GM18526 (cell line): ENCODE measurements at regions not wholly inside any gene's neighbourhood (a gene's known extent, or its start where the extent isn't known, plus 50 kb on each side); places are given as distances from the start of the nearest gene placed in this dataset.

Experiments used
- POLR2A ChIP-seq: IDR thresholded peaks from 3 replicates; pipeline ENCODE4 v1.6.1; 2011; ENCODE audit not compliant: insufficient read length; ENCODE audit errors: extremely low read depth

- TF ChIP-seq POLR2A, result no peak
These were observed 85.6 kb upstream of the TNRC6C start for GRCh38 chr17:77872714-77873499.

DNA sequence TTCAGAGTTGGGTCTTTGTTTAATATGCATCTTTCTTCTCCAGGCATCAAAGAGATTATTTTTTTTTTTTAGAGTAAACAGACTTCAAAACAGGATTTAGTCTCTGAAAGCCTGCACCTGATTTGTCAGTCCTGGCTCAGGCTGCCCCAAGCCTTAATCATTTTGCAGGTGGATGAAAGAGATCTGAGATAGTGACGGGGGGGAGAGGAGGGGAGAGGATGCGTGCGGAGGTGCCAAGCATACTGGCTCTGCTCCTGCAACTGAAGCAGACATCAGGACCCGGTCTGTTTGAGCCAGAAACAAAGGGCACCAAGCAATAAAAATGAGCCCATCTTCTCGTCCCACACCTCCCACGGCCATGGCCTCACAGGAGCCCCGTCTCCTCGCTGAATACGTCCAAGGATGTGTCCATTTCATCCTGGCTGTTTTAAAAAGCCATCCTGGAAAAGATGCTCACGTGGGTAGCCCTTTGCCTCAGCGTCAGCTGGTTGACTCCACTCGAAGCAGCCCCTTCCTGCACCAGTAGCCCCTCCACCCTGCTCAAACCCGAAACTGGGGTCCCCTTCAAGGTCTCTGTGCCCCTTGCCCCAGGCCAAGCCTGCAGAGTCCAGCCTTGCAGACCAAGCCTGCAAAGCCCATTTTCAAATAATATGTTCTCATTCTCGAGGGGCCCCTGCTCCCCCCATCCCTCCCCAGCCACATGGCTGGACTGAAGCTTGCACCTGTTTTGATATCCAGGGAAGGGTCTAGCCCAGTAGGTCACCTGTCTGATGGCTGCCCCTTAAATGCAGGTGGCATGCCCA lies 84.8 kb upstream of the TNRC6C start:
- TF ChIP-seq POLR2A, result no peak

DNA sequence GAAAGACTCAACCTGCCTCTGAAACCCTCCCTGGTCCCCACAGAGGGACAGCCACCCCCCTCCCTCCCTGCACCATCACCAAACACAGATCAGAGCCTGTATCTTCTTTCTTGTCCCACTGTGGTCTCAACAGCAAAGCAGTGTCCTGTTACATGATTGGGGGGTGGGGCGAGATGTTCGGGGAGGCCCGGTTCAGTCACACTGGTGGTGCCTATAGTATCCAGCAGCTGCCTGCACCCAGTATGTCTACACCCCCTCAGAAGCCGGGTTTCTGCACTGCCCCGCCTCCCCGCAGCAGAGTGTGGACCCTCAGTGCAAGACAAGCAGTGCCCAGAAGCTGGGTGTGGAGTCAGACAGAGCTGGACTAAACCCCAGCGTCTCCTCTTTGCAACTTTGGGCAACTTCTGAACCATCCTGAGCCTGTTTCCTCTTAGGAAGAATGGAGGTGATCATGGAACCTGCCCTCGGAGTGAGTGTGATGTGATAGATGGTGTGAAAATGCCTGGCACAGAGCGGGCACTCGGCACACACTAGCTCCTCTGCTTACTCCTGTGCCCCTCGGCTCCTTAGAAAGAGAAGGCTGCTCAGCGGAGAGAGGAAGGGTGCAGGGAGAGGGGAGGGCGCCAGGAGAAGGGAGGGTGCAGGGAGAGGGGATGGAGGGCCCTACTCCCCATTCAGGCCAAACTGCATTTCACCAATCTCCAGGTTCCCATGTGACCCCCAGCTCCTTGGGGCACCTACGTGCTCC lies 84.0 kb upstream of the TNRC6C start:
- TF ChIP-seq POLR2A, result no peak

- no peak for TF ChIP-seq POLR2A
These were observed 83.3 kb upstream of the TNRC6C start for GRCh38 chr17:77875051-77875780.

DNA sequence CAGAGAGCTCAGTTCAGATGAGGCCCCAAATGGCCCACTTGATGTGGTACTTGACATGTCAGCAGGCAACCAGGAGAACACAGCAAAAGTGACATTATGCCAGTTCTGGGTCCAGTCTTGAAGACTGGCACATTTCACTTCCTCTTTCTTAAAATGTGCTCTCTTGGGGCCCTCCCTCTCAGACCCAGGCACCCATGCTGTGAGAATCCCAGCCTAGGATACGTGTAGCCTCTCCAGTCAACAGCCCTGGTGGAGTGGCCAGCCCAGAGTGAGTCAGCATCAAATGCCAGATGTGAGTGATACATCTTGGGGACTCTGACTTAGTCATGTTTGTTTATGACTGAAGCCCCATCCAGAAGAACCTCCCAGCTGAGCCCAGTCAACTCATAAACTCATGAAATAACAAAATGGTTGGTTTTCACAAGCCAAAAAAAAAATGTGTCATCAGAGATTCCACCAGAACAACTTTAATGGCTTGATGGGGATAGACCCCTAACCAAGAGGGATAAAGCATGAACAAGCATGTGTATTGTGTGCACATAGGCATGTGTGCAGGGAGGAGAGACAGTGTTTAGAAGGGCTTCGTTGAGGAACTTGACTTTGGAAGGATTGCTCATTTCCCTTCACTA lies 82.5 kb upstream of the TNRC6C start:
- no peak for TF ChIP-seq POLR2A

DNA sequence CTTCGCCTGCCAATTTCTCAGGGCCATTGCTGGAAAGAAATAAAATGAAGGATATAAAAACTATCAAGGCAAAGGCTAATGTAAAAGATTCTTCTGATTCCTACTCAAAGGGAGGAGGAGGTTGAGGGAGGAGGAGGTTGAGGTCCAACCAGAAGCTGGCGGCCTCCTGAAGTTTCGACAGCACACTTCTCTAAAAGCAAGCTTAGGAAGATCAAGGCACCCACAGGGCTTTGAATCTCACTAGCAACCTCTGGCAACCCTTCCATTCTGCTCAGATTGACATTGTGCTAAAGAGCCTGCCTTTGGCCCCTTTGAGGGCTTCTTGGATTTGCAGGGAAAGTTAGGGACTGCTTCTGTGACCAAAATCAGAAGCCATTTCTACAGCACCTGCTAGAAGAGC lies 81.5 kb upstream of the TNRC6C start:
- TF ChIP-seq POLR2A, result no peak

GRCh38 chr17:77877646-77878355 lies 80.7 kb upstream of the TNRC6C start:
- no peak for TF ChIP-seq POLR2A

DNA sequence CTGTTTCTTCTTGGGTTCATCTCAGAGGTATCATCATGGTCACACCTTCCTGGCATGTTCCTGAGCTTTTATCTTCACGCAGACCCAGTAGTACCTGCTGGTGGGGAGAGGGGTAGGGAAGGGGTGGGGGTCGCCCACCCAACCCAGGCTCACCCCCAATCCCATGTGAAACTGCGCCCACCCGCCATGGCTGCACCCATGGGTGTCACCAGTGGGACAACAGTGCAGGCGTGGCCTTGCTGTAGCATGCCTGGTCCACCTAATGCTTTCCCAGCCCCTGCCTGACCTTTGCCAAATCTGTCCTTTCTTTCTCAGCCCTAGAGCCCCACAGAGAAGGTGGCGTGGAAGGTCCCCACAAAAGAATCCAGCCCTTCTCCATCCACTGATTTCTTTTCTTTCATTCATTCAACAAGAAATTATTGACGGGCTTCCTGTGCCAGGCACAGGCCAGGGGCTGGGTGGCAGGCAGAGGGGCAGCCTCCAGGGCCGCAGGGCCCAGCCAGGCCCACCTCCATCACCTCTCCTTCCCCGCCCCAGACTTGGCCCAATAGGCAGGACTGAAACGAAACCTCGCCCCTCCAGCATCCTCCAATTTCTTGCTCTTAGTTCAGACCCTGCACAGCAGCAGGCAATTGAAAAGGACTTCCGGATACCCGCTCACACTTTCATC lies 79.1 kb upstream of the TNRC6C start:
- no peak for TF ChIP-seq POLR2A

DNA sequence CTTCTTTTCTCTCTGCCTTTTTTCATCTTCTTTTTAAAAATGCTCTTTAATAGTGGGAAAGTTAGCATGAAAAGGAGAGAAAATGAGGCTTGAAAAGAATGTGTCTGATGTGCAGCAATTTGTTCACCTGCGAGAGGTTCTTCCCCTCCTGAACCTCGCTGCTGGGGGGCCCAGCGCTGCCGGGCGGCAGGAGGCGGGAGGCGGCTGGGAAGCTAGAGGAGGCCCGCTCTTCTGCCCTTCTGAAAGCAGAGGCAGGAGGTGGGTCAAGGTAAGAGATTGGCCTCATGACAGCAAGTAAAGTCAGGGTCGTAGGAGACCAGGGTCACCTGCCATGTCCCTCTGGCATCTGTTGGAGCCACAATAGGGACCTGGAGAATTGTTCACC lies 78.6 kb upstream of the TNRC6C start:
- no peak for TF ChIP-seq POLR2A

DNA sequence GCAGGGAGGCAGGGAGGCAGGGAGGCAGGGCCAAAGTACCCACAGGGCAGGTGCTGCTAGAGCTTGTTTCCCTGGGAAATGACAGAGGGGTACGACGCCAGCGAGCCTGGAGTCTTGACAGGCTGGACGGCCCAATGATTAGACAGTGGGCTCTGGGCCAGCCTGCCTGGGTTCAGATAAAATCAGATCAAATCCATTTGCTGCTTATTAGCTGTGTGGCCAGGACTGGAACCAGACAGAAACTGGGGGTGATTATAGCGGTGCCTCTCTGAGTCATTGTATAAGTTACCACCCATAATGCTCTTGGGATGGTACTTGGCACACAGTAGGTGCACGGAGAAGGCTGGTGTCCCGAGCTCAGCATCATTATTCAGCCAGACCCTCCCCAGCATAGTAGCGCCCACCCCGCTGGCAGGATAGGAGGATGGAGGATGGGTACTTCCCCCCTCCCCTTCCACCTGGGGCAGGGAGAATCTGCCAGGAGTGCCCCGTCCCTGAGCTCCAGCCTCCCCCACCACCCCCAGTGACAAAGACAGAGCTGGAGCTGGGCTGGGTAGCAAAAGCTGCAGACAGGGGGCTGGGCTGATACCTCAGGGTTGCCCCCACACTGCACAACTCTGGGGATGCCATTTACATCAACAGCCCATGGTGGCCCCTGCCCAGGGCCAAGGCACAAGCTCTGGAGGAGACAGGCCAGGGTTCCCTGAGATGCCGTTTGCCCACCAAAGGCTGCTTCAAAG lies 77.6 kb upstream of the TNRC6C start:
- TF ChIP-seq POLR2A, result no peak

- no peak for TF ChIP-seq POLR2A
These were observed 77.0 kb upstream of the TNRC6C start for GRCh38 chr17:77881545-77881944.

- TF ChIP-seq POLR2A, result no peak
These were observed 76.5 kb upstream of the TNRC6C start for GRCh38 chr17:77882040-77882439.
